HG03354 (cell line): ENCODE measurements at regions not wholly inside any gene's neighbourhood (a gene's known extent, or its start where the extent isn't known, plus 50 kb on each side); places are given as distances from the start of the nearest gene placed in this dataset.

ENCODE experiments used
- ATAC-seq: cut with Tn5 transposase; IDR thresholded peaks from one replicate; pipeline ENCODE4 v1.9.1; 2021; ENCODE audit warnings: mild to moderate bottlenecking; ENCODE audit not compliant: unreplicated experiment, poor library complexity, severe bottlenecking

- ATAC-seq, result no peak
These were observed 75.6 kb downstream of the ICOS start for GRCh38 chr2:204012072-204012653.

- no peak for ATAC-seq
These were observed 78.7 kb downstream of the ICOS start for GRCh38 chr2:204015118-204015843.

- no peak for ATAC-seq
These were observed 82.2 kb downstream of the ICOS start for GRCh38 chr2:204018717-204019116.

- ATAC-seq, result peak; percentile 68
These were observed 83.3 kb downstream of the ICOS start for GRCh38 chr2:204019572-204020501.

GRCh38 chr2:204021290-204022081 is 84.9 kb downstream of the ICOS start:
- ATAC-seq, result no peak

- ATAC-seq, result no peak
These were observed 86.0 kb downstream of the ICOS start for GRCh38 chr2:204022550-204022949.

DNA sequence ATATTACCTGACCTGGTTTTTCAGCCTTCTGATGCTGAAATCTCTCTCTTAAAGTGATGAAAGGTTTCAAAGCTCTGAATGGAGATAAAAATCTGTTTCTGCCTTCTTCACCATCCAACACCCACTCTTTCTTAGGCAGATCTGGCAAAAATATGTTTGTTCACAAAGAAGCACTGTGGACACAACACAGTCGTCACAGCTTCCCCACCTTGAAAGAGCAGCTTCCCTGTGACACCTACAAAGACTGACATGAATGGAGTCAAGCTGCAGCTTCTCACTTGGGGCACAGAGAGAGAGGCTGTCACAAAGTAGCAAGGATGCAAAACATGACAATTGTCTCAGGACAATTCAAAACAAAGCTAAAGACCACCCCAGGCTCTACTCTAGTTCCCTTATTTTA is 86.5 kb downstream of the ICOS start:
- no peak for ATAC-seq

- ATAC-seq, result no peak
These were observed 87.9 kb downstream of the ICOS start for GRCh38 chr2:204024503-204024902.

DNA sequence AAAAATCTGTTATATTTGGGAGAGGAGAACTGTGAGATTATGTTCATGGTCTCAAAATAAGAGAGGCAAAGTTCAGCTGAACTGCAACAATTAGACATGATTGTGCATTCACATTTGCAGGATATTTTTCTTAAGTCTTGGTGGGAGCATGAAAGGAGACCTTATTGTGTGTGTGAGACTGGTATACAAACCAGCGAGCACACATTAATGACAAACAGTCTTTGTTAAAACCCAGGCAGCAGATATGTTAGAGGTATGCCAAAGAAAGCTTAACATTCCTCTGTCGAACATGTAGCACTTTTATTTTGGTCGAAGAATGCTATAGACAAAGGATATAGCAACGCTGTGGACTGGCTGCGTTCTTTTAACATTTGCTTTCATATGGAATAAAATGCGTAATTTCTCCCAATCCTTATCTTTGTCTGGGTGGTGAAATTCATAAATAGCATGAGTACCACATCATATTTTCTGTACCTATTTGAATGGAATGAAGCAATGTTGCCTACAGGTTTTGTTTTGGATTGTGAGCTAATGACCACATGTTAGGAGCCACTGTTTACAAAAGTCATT is 88.4 kb downstream of the ICOS start:
- no peak for ATAC-seq

- no peak for ATAC-seq
These were observed 89.7 kb downstream of the ICOS start for GRCh38 chr2:204026294-204026693.

DNA sequence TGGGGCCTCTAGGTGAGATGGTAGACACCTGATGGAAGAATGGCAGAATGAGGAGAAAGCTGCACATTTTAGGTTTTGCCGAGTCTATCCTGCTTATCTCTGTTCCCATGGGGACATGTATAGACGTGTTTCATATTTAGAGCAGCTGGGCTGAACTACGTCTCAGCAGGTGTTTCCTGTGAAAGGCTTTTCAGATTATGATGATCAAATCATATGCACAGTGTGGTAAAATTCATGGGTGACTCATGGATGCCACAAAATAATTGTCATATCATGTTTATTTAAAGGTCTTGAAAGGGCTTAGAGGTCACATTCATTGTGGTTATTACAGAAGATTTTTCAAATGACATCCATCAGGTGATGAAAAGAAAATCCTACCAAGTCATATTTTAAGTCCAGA is 90.5 kb downstream of the ICOS start:
- peak; percentile 98 for ATAC-seq

GRCh38 chr2:204030322-204030721 is 93.8 kb downstream of the ICOS start:
- ATAC-seq, result no peak

GRCh38 chr2:204031056-204031455 is 94.5 kb downstream of the ICOS start:
- no peak for ATAC-seq

GRCh38 chr2:204032301-204032700 is 95.7 kb downstream of the ICOS start:
- no peak for ATAC-seq

GRCh38 chr2:204033611-204034495 is 97.3 kb downstream of the ICOS start:
- ATAC-seq, result no peak

GRCh38 chr2:204036706-204037105 is 100.1 kb downstream of the ICOS start:
- ATAC-seq, result no peak

GRCh38 chr2:204037286-204037685 is 100.7 kb downstream of the ICOS start:
- no peak for ATAC-seq

- no peak for ATAC-seq
These were observed 102.8 kb downstream of the ICOS start for GRCh38 chr2:204039298-204039838.
